Coronary artery (tissue), 2 donors: ENCODE measurements at regions not wholly inside any gene's neighbourhood (a gene's known extent, or its start where the extent isn't known, plus 50 kb on each side); places are given as distances from the start of the nearest gene placed in this dataset.

Source experiments
- DNase-seq: peaks from one replicate; pipeline ENCODE4 v3.0.0-alpha.2; 2017; ENCODE audit warnings: low spot score
- H3K27ac ChIP-seq, 2 donors: fragments of 200-600 bp; sonication (generic); one replicate each; pipeline ENCODE4 v1.5.1; 2016 to 2019
- H3K4me3 ChIP-seq: fragments of 200-600 bp; sonication (generic); 2 replicates; pipeline ENCODE4 v1.5.1; 2016; ENCODE audit warnings: mild to moderate bottlenecking, moderate library complexity
- CTCF ChIP-seq: fragments of 200-600 bp; sonication (generic); IDR thresholded peaks from one replicate; pipeline ENCODE4 v1.5.1; 2019; ENCODE audit warnings: antibody characterized with exemption

GRCh38 chr13:110773480-110773879 lies 60.0 kb downstream of the ING1 start:
- TF ChIP-seq CTCF: no peak
- no peak overlapping the region for H3K4me3 ChIP-seq
- no peak overlapping the region for H3K27ac ChIP-seq
- no peak for DNase-seq

GRCh38 chr13:110774051-110774450 lies 60.6 kb downstream of the ING1 start:
- no peak for DNase-seq
- no peak overlapping the region for H3K27ac ChIP-seq
- no peak overlapping the region for H3K4me3 ChIP-seq
- TF ChIP-seq CTCF: no peak

- no peak for TF ChIP-seq CTCF
- Histone ChIP-seq H3K27ac (no peak overlapping the region), H3K4me3 (no peak overlapping the region)
- DNase-seq: no peak
Measured at GRCh38 chr13:110774490-110774889, 61.0 kb downstream of the ING1 start.

- H3K27ac ChIP-seq: no peak overlapping the region
- DNase-seq: no peak
- TF ChIP-seq CTCF: no peak
- no peak overlapping the region for H3K4me3 ChIP-seq
Measured at GRCh38 chr13:110775576-110775975, 62.1 kb downstream of the ING1 start.

GRCh38 chr13:110777251-110777820 lies 63.8 kb downstream of the ING1 start:
- no peak overlapping the region for H3K27ac ChIP-seq
- no peak for TF ChIP-seq CTCF
- no peak overlapping the region for H3K4me3 ChIP-seq
- DNase-seq: no peak

- no peak for DNase-seq
- no peak overlapping the region for H3K4me3 ChIP-seq
- TF ChIP-seq CTCF: no peak
- no peak overlapping the region for H3K27ac ChIP-seq
Measured at GRCh38 chr13:110779022-110779421, 65.5 kb downstream of the ING1 start.

GRCh38 chr13:110780422-110780821 lies 66.9 kb downstream of the ING1 start:
- TF ChIP-seq CTCF: no peak
- no peak overlapping the region for H3K4me3 ChIP-seq
- H3K27ac ChIP-seq: no peak overlapping the region
- DNase-seq: no peak
